GM21423 (cell line): ENCODE measurements at regions not wholly inside any gene's neighbourhood (a gene's known extent, or its start where the extent isn't known, plus 50 kb on each side); places are given as distances from the start of the nearest gene placed in this dataset.

Experiments
- ATAC-seq: cut with Tn5 transposase; IDR thresholded peaks from one replicate; pipeline ENCODE4 v1.9.1; 2021; ENCODE audit warnings: mild to moderate bottlenecking, moderate library complexity; ENCODE audit not compliant: unreplicated experiment

GRCh38 chr2:21486445-21486844 is 362.7 kb downstream of the TDRD15 start:
- no peak for ATAC-seq

DNA sequence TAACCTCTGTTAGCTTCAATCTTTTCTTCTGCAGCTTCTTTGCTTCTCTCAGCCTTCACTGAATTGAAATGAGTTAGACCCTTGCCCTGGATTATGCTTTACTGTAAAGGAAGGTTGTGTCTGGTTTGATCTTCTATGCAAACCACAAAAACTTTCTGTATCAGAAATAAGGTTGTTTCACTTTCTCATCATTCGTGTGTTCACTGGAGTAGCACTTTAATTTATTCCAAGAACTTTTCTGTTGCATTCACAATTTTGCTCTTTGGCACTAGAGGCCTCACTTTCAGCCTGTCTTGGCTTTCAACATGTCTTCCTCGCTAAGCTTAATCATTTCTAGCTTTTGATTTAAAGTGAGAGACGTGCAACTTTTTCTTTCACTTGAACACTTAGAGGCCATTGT is 365.3 kb downstream of the TDRD15 start:
- no peak for ATAC-seq

DNA sequence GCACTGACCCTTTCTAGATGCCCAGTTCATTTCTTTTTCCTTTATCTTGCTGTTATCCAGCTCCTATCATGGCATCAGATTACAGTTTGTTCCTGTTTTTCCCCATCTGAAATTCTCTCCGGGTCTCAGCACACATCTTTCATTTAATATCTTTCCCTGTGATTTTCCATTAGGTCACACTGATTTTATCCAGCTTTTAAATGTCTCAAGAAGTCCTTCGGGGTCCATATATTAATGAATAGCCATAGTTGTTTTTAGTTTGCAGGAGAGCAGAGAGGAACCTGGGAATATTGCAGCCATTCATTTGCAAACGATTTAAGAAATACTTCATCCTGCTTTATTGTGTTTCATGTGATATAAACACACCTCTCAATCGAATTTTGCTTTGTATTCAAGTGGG is 374.2 kb downstream of the TDRD15 start:
- ATAC-seq, result no peak

DNA sequence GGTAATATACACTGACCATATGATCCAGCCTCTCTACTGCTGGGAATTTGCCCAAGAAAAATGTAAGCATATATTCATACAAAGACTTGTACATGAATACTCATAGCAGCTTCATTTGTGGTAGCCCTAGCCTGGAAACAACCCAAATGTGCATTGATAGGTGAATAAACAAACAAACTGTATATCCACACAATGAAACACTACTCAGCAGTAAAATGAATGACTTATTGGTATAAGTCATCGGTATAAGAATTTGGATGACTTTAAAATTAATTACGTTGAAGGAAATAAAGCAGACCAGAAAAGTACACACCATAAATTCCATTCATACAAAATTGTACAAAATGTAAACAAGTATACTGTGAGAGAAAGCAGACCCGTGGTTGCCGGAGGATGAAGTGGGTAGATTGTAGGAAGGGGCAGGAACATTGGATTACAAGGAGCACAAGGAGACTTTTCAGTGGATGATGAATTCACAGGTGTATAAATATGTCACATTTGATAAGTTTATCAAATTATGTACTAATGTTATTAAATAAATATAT is 376.7 kb downstream of the TDRD15 start:
- ATAC-seq, result no peak

DNA sequence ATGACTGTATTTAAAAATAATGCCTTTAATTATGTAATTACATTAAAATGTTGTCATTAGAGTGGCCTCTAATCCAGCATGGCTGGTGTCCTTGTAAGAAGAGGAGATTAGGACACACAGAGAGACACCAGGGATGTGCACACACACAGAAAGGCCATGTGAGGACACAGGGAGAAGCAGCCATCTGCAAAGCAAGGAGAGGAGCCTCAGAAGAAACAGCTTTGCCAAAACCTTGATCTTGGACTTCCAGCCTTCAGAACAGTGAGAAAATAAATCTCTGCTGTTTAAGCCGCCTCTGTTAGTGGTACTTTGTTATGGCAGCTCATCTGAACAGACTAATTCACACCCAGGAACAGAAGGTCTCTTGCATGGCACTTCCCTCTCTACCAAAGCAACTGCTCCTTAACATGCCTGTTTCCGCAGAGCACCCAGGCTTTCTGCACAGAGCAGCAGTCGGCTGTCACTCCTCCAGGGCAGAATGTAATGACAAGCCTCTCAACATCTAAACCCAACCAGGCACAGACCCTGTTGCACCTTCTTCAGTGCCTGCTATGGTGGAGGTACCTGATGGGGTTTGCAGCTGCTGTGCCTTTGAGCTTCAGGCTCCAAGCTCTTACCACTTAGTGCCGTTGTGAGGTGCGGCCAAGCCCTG is 377.7 kb downstream of the TDRD15 start:
- ATAC-seq, result no peak

GRCh38 chr2:21515903-21516302 is 392.1 kb downstream of the TDRD15 start:
- ATAC-seq, result no peak

DNA sequence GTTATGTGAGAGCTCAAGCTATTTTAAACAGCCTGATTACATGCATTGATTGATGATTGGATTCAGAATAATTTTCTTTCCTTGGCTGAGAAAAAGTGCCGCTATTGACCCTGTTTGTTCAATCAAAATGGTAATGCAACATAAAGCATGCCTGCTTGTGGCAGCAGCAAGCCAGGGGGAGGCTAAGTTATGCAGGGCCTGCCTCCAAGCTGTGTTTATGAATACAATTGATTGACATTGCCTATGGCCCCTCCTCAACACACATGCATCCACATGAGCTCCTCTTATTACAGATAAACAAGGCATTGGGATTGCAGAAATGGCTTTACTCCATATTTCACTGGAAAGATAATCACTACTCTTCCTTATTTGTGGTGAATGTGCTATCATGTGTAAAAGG is 395.6 kb downstream of the TDRD15 start:
- no peak for ATAC-seq

DNA sequence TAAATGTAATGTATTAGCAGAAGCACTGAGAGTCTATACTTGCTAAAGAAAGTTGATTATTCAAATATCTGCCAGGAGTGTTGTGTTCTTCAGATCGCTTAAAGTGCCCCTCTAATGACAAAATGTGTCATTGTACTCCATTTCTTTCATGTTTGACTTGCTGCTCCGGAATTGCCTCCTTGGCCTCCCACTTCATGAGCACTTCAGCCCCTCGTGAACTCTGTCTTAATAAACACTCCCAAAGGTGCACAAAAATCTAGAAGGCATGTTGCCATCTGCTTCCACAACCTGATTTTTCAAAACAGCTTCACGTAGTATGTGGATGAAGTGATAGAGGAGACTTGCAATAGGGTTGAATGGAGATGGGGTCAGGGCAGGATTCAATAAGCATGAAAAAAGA is 396.1 kb downstream of the TDRD15 start:
- no peak for ATAC-seq

DNA sequence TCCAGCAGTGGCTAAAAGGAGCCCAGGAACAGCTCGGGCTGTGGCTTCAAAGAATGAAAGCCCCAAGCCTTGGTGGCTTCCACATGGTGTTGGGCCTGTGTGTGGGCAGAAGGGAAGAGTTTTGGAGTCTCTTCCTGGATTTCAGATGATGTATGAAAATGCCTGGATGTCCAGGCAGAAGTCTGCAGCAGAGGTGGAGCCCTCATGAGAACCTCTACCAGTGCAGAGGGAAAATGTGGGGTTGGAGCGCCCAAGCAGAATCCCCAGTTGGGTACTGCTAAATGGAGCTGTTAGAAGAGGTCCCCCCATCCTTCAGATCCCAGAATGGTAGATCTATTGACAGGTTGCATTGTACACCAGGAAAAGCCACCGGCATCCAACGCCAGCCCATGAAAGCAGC is 412.1 kb downstream of the TDRD15 start:
- ATAC-seq, result no peak

DNA sequence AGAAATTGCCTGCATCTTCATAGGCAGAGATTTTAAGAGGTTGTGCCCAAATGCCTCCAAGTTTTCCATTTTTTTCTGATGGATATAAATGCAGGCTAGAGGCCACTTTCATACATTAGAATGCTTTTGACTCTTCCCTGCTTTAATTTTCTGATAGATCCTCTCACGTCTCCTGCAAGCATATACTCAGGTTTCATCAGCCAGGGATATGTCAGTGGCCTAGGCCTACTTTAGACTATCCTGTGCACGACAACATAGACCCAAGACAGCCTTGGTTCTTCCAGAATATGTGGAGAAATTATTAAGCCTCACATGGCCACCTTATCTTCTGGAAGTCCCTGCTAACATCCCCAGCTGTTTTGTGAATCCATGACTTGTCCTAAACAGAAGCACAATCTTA is 415.9 kb downstream of the TDRD15 start:
- no peak for ATAC-seq

DNA sequence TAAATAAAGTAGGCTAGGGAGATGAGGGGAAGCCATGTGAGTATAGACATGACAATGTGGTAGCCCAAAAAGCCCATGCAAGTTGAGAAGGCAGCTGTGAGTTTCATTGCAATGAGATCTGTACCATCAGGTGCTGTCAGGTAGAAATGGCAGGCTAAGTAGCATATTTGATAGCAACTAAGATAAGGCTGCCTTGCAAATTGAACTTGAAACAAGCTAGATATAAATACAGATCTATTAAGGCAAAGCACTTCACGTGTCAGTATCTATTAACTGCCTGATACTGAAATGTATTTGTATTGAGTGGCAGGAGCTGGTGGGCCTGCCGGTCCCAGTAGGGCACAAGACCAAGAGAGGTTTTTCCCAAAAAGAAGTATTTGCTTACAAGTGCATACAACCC is 419.9 kb downstream of the TDRD15 start:
- ATAC-seq, result no peak

DNA sequence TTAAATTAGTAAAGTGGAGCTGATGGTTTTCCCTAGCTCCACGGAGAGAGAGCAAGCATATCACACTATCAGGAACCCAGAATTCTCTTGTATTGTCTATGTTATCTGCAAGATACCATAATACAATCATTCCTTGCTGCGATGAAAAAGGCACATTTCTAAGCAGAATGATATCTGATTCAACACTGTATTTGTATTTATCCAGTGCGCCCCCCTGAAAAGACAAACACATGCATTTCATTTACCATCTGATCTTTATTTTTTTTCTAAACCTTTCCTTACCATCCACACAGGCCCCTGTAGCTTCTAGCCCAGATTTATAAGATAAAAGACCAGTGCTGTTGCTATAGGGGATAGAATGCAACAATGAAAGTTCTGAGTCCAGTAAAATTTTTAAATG is 420.6 kb downstream of the TDRD15 start:
- ATAC-seq, result no peak

DNA sequence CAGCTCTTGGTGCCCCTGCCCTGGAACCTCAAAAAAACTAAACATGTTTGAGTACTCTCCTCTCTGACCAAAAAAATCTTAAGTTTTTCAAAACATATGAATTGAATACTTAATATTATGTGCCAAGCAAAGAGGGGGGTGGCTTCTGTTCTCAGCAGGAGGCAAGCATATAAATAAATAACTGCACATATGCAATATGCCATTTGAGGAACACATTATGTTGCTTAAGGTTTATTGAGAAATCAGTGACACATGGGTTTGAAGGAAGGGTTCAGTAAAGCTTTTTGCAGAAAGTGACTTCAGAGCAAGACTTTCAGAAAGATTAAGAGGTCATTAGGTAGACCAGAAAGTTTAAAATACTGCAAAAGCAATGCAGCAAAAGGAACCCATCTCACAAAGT is 429.2 kb downstream of the TDRD15 start:
- ATAC-seq, result no peak

GRCh38 chr2:21559351-21559750 is 435.6 kb downstream of the TDRD15 start:
- ATAC-seq, result no peak

GRCh38 chr2:21561965-21562364 is 438.2 kb downstream of the TDRD15 start:
- ATAC-seq, result no peak

- ATAC-seq, result no peak
These were observed 443.6 kb downstream of the TDRD15 start for GRCh38 chr2:21567395-21567794.

DNA sequence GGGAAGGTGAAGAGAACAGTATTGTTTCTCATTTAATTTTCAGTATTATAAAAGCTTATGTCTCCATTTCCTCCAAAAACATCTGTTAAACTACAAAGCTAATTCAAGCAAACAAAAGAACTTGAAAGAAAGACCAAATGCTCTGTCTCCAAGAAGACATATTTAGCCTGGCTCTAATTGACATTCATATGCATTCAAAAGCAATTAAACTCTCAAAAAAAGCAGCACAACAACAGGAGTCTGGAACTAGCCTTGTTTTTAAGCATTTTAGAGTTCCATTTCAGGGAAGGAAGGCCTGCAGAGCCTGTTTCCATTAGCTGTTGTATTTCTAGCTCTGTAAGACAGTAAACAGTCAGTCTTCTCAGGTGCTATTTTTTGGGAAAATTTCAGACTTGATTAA is 447.9 kb downstream of the TDRD15 start:
- ATAC-seq, result no peak

DNA sequence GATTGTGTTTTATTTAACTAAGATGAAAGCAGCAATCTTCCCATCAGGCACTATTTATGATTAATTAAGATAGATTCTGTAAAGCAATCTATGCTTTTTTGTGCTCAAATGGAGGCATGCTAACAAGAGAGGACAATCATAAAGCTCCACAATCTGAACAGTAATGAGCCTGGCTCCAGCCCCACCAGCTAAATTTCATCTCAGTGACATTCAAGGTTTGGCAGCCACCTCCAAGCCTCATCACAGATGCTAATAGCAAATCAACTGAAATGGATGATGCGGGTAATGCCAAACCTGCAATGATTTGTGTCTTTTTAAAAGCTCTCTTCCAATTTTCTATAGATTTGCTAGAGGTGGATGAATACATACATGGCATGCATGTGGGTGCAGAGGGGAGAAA is 456.6 kb downstream of the TDRD15 start:
- no peak for ATAC-seq

- ATAC-seq, result no peak
These were observed 462.1 kb downstream of the TDRD15 start for GRCh38 chr2:21585881-21586280.

GRCh38 chr2:21590026-21590690 is 466.4 kb downstream of the TDRD15 start:
- ATAC-seq, result no peak

- ATAC-seq, result no peak
These were observed 468.2 kb downstream of the TDRD15 start for GRCh38 chr2:21591926-21592325.

DNA sequence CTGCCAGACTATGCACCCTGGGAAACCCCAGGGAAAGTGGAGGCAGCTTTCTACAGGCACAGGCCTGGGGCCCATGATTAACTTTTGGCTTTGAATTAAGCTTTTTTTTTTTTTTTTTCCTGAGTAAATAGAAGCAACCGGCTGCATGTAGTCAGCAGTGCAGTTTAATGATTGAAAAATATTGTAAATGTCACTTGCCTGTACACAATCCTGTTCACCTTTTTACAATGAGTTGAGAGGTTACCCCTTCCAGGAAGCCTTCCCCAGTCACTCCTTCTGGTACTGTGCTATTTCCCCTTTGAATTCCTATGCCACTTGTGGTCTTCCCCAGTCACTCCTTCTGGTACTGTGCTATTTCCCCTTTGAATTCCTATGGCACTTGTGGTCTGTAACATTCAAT is 475.6 kb downstream of the TDRD15 start:
- ATAC-seq, result no peak

DNA sequence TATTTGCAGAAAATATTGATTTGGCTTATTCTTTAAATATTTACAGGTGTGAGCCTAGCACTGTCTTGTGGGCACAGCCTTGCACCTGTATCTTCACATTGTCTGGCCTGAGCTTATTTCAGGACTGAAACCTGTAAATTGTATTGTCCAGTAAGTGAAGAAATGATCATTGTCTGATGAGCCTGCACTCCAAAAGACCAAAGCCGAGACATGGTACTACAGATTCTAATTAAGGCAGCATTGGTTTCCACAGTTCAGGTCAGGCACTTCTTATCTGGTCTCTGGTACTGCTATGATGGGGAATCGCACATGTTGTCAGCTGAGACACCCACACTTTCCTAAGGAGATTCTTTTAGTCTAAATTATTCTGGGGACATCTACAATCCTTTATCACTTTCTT is 479.0 kb downstream of the TDRD15 start:
- ATAC-seq, result no peak
